GM12878 (cell line): ENCODE measurements at regions not wholly inside any gene's neighbourhood (a gene's known extent, or its start where the extent isn't known, plus 50 kb on each side); places are given as distances from the start of the nearest gene placed in this dataset.
"Not testable (repeated sequence)": the region's sequence is repeated elsewhere in the genome, so short reads cannot be mapped to it uniquely, and the experiment has no call there.

ENCODE experiments used
- ATAC-seq: fragments of 200-7000 bp; cut with Tn5 transposase; 3 replicates; pipeline ENCODE4 v1.9.1; 2020; ENCODE audit warnings: mild to moderate bottlenecking, moderate library complexity
- BruUV-seq: library from RNA; stranded (reverse); fragments of 400-500 nt; replicated peaks from 2 replicates; lab custom pipeline; 2021; lab: Mats Ljungman, UMichigan
- CTCF ChIA-PET: fragments of 300-600 bp; sonication (Branson Sonifier 250); formaldehyde crosslinking; extraction: SDS; loops from one replicate; lab custom pipeline; 2021; ENCODE audit warnings: inconsistent platforms; lab: Yijun Ruan, JAX
- POLR2A ChIA-PET: fragments of 350-600 bp; formaldehyde crosslinking; extraction: SDS; loops from one replicate; lab custom pipeline; 2021; ENCODE audit warnings: inconsistent platforms; lab: Charles Lee
- RAD21 ChIA-PET: fragments of 300-600 bp; sonication (Branson Sonifier 250); formaldehyde crosslinking; loops from one replicate; lab custom pipeline; 2023; ENCODE audit warnings: antibody characterized with exemption; ENCODE audit not compliant: unreplicated experiment; lab: Charles Lee
- SMC1A ChIA-PET: fragments of 300-600 bp; sonication (Branson Sonifier 250); formaldehyde crosslinking; loops from one replicate; lab custom pipeline; 2023; ENCODE audit not compliant: unreplicated experiment, uncharacterized antibody; lab: Charles Lee
- DNase-seq: peaks from one replicate; pipeline ENCODE4 v3.0.0-alpha.2; 2011; ENCODE audit warnings: low read depth, low spot score
- FAIRE-seq: peaks from 3 replicates; lab custom pipeline; 2011; peaks lifted over from hg19 to GRCh38; lab: Jason Lieb, UNC
- H2AFZ ChIP-seq: 2 replicates; pipeline ENCODE4 v1.6.0; 2011; ENCODE audit warnings: low read depth, low read length, control low read depth; ENCODE audit not compliant: control insufficient read depth
- H3K27ac ChIP-seq: 2 replicates; pipeline ENCODE4 v1.5.1; 2011; ENCODE audit warnings: control low read depth; ENCODE audit not compliant: control insufficient read depth, insufficient read depth
- H3K27me3 ChIP-seq, 2 experiments: replicated peaks in 1 of 2; 2 replicates each; pipeline versions ENCODE4 v1.6.0 to v1.6.1; 2011; ENCODE audit warnings: low read length in 1 of 2; ENCODE audit not compliant: control insufficient read depth in 2 of 2, insufficient read depth in 2 of 2
- H3K36me3 ChIP-seq, 2 experiments: 2 replicates each; pipeline ENCODE4 v1.5.1; 2011; ENCODE audit warnings: low read length in 1 of 2; ENCODE audit not compliant: control insufficient read depth in 2 of 2, insufficient read depth in 2 of 2
- H3K4me1 ChIP-seq: 2 replicates; pipeline ENCODE4 v1.6.1; 2011; ENCODE audit warnings: mild to moderate bottlenecking, low read length, moderate library complexity, mixed read lengths; ENCODE audit not compliant: control insufficient read depth, insufficient read depth
- H3K4me2 ChIP-seq: 2 replicates; pipeline ENCODE4 v1.6.0; 2011; ENCODE audit warnings: control low read depth; ENCODE audit not compliant: control insufficient read depth, insufficient read depth
- H3K4me3 ChIP-seq: fragments of 200-600 bp; sonication (generic); 2 replicates; pipeline ENCODE4 v1.5.1; 2016
- H3K79me2 ChIP-seq: 2 replicates; pipeline ENCODE4 v1.6.0; 2011; ENCODE audit warnings: low read length; ENCODE audit not compliant: control insufficient read depth, insufficient read depth
- H3K9ac ChIP-seq: 2 replicates; pipeline ENCODE4 v1.8.0; 2011; ENCODE audit warnings: low read length, control low read depth, mixed read lengths; ENCODE audit not compliant: control insufficient read depth, insufficient read depth
- H3K9me3 ChIP-seq: replicated peaks from 3 replicates; pipeline ENCODE4 v1.5.1; 2011; ENCODE audit warnings: mild to moderate bottlenecking, low read length; ENCODE audit not compliant: control insufficient read depth, insufficient read depth
- H4K20me1 ChIP-seq: 2 replicates; pipeline ENCODE4 v1.6.0; 2011; ENCODE audit not compliant: control insufficient read depth, insufficient read depth
- CUX1 ChIP-seq: IDR thresholded peaks from 2 replicates; pipeline ENCODE4 v1.6.1; 2012; ENCODE audit warnings: improper control_type of control experiment, low read depth, low read length; ENCODE audit not compliant: insufficient replicate concordance
- GATAD2B ChIP-seq: fragments of 450-650 bp; conservative IDR thresholded peaks from 2 replicates; pipeline ENCODE4 v1.6.1; 2017; ENCODE audit warnings: low read depth, mild to moderate bottlenecking, moderate library complexity
- RCOR1 ChIP-seq: conservative IDR thresholded peaks from 2 replicates; pipeline ENCODE4 v1.6.1; 2012; ENCODE audit warnings: low read depth, low read length, improper control_type of control experiment
- TCF12 ChIP-seq: IDR thresholded peaks from 2 replicates; pipeline ENCODE4 v1.6.1; 2011; ENCODE audit warnings: low read depth, mild to moderate bottlenecking, low read length
- ZNF207 ChIP-seq: fragments of 450-650 bp; IDR thresholded peaks from 2 replicates; pipeline ENCODE4 v1.6.1; 2014; ENCODE audit warnings: antibody characterized with exemption, mild to moderate bottlenecking, borderline replicate concordance
- ZSCAN29 ChIP-seq: fragments of 450-650 bp; IDR thresholded peaks from 2 replicates; pipeline ENCODE4 v1.6.1; 2017; ENCODE audit warnings: mild to moderate bottlenecking, moderate library complexity
- WGBS: methylation state at CpG from one replicate; pipeline ENCODE4 v1.1.6; 2016; ENCODE audit warnings: low lambda C conversion rate; ENCODE audit not compliant: insufficient replicate concordance, insufficient coverage; ENCODE audit errors: missing lambda C conversion rate; 5-methylcytosine and 5-hydroxymethylcytosine counted together
- in situ Hi-C: fragments of 300-500 bp; cut with MboI; formaldehyde crosslinking; loops from 9 replicates; pipeline ENCODE4 v1.14.3; 2018; ENCODE audit warnings: mixed read lengths
- intact Hi-C: fragments of 100-400 bp; cut with micrococcal nuclease; formaldehyde crosslinking; loops from one replicate; pipeline ENCODE4 v1.14.2; 2022; ENCODE audit not compliant: unreplicated experiment

DNA sequence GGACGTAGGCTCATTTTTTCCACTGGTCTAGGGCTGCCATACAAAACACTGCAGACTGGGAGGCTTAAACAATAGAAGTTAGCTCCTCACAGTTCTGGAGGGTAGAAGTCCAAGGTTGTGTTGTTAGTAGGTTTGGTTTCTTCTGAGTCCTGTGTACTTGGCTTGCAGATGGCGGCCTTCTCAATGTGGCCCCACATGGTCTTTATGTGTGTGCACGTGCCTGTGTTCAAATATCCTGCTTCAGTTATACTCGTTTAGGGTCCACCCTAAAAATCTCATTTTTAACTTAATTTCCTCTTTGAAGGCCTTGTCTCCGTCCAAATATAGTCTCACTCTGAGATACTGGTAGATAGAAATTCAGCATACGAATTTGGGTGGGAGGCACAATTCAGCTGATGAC lies 542.4 kb downstream of the HAPSTR1 start (continued):
- TF ChIP-seq CUX1 (no peak), ZSCAN29 (no peak), GATAD2B (no peak), RCOR1 (no peak), TCF12 (no peak), ZNF207 (no peak)

DNA sequence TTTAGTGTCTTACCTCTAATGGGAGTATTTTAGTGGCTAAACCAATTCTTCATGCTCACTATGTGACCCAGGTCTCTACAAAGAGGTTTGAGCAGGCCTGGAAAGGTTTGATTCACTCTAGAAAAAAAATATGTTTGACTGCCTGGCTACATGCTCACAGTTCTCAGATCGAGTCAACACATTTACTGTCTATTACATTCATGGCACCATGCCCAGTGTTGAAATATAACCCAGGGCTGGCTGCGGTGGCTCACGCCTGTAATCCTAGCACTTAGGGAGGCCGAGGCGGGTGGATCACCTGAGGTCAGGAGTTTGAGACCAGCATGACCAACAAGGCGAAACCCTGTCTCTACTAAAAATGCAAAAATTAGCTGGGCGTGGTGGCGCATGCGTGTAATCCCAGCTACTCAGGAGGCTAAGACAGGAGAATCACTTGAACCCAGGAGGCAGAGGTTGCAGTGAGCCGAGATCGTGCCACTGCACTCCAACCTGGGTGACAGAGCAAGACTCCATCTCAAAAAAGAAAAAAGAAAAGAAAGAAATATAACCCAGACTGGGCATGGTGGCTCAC lies 543.8 kb downstream of the HAPSTR1 start:
- ATAC-seq, intact Hi-C loops, BruUV-seq, H3K4me2 ChIP-seq, H4K20me1 ChIP-seq, in situ Hi-C loops, DNase-seq, H3K9me3 ChIP-seq, H3K4me3 ChIP-seq, H3K27me3 ChIP-seq, H3K4me1 ChIP-seq, H3K27ac ChIP-seq, H3K9ac ChIP-seq, CTCF ChIA-PET, H2AFZ ChIP-seq, H3K79me2 ChIP-seq, RAD21 ChIA-PET, SMC1A ChIA-PET, FAIRE-seq, POLR2A ChIA-PET, H3K36me3 ChIP-seq: not testable (repeated sequence)
- WGBS: 62% methylated on average over 11 of the region's 11 CpGs
